ENCODE measurements at regions not wholly inside any gene's neighbourhood (a gene's known extent, or its start where the extent isn't known, plus 50 kb on each side); places are given as distances from the start of the nearest gene placed in this dataset.
"Not testable (repeated sequence)": the region's sequence is repeated elsewhere in the genome, so short reads cannot be mapped to it uniquely, and the experiment has no call there.

GRCh38 chr5:142210864-142211412, 102.4 kb downstream of the NDFIP1 start:
- no peak for TF ChIP-seq CTCF (IDR thresholded peaks at IDR 0.05; ENCODE audit: low read length, missing control alignments)
- DNase-seq (ENCODE audit: low read depth): no peak
- no peak overlapping the region for H3K4me3 ChIP-seq (replicated peaks; ENCODE audit: low read depth, low read length)

GRCh38 chr5:142210011-142210410, 101.4 kb downstream of the NDFIP1 start:
- DNase-seq (ENCODE audit: low read depth): no peak
- no peak for TF ChIP-seq CTCF (IDR thresholded peaks at IDR 0.05; ENCODE audit: low read length, missing control alignments)
- H3K4me3 ChIP-seq (replicated peaks; ENCODE audit: low read depth, low read length): no peak overlapping the region

GRCh38 chr5:142208777-142209312, 100.3 kb downstream of the NDFIP1 start:
- no peak for DNase-seq (ENCODE audit: low read depth)
- no peak overlapping the region for H3K4me3 ChIP-seq (replicated peaks; ENCODE audit: low read depth, low read length)
- TF ChIP-seq CTCF (IDR thresholded peaks at IDR 0.05; ENCODE audit: low read length, missing control alignments): no peak

- not testable (repeated sequence) for DNase-seq (ENCODE audit: low read depth); H3K4me3 ChIP-seq (replicated peaks; ENCODE audit: low read depth, low read length)
Measured at GRCh38 chr5:142208244-142208643, 99.7 kb downstream of the NDFIP1 start.

GRCh38 chr5:142206801-142207200, 98.2 kb downstream of the NDFIP1 start:
- DNase-seq (ENCODE audit: low read depth): peak; percentile 13
- TF ChIP-seq CTCF (IDR thresholded peaks at IDR 0.05; ENCODE audit: low read length, missing control alignments): no peak
- H3K4me3 ChIP-seq (replicated peaks; ENCODE audit: low read depth, low read length): no peak overlapping the region

GRCh38 chr5:142204219-142204618, 95.6 kb downstream of the NDFIP1 start:
- TF ChIP-seq CTCF (IDR thresholded peaks at IDR 0.05; ENCODE audit: low read length, missing control alignments): no peak
- no peak overlapping the region for H3K4me3 ChIP-seq (replicated peaks; ENCODE audit: low read depth, low read length)
- DNase-seq (ENCODE audit: low read depth): no peak
